ENCODE measurements at regions not wholly inside any gene's neighbourhood (a gene's known extent, or its start where the extent isn't known, plus 50 kb on each side); places are given as distances from the start of the nearest gene placed in this dataset.
"Not testable (repeated sequence)": the region's sequence is repeated elsewhere in the genome, so short reads cannot be mapped to it uniquely, and the experiment has no call there.

DNA sequence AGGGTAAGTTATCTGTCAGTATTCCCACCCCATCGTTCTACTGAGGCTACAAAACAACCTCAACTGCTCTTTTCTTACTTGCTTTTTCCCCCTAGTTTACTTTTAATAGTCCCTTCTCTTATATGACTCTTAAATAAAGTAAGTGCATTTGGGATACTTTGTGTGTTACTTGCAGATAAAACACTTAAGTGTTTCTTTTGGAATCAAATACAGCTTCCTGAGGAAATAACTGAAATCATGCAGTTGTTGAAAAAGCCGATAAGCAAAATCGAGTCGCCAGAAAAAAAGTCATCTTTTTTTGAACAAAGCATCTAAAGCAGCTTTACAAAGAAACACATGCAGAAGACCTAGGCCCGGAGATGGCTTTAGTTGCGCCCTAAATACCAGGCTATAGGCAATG is 53.5 kb upstream of the EPB41L4A start:
- no peak for FAIRE-seq

DNA sequence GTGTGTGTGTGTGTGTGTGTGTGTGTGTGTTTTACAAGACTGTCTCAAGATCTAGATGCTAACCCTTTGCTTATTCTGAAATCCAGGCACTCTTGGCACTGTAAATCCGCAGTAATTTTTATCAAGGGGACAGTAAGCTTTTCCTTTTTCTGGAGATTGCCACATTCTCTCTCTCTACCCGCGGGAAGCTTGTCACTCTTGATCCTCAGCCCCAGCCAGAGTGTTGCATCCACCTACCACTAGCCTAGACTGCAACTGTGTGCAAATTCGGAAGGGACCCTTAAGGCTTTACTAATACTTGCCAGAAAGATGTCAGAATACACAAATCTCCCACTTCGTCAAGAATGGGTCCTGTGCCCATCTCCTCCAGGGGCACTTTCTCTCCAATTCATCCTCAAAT is 54.9 kb upstream of the EPB41L4A start:
- no peak for FAIRE-seq

DNA sequence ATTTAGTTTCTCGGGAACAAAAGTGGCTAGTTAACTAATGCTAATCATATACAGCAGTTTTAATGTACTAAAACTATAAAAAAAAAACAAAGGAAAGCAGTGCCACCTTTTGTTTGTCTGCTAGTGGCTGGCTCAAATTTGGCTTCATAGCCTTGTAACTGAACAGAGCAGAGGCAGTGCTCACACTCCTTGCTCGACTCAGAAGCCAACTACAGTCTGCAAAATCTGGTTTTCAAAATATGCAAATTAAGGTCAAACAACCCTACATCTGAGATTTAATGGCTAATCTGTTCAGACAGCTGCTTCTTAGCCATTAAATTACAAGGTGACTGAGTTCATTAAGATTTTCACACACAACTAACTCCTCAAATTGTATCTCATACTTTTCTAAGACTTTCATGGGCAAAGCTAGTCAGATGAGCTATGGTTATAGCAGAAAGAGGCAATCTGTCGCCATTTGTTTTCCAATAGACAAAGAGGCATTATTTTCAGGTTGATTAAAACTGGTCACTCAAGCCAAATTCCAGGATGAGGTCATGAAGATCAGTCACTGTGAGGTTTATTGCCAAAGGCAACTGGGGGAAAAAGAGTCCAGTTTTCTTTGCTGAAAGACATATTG is 56.8 kb upstream of the EPB41L4A start:
- FAIRE-seq: peak; percentile 43

DNA sequence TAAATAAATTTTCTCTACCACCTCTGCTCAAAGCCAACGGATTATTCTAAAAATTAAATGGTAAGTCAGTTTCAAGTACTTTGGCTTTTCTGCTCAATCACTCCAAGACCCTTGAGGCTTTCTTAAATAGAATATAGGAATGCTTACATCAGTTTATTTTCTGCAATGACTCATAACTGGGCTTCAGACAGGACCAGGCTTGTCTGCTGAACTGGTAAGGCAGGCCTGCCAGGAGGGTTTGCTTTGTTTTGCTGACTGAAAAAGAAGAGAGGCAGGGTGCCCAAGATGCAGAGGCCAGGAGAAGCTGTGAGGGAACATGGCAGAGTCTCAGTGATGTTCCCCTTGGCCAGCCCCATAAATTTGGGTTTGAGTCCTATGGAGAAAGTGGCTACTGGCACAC is 60.3 kb upstream of the EPB41L4A start:
- no peak for FAIRE-seq

DNA sequence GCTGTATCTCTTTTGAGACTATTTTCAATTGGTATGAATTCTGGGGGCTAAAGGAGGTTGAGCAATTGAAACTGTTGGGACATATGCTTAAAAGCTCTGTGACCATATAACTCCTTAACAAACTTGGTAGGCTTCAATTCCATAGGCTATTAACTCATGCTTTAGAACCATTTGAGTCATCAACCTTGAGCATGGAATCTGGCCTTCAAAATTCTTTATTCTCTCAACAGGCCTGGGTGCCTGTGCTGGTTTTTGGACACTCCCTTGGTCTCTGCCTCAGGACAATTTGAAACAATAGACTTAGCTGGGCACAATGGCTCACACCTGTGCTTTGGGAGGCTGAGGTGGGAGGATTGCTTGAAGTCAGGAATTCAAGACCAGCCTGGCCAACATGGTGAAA is 61.4 kb upstream of the EPB41L4A start:
- FAIRE-seq: no peak

DNA sequence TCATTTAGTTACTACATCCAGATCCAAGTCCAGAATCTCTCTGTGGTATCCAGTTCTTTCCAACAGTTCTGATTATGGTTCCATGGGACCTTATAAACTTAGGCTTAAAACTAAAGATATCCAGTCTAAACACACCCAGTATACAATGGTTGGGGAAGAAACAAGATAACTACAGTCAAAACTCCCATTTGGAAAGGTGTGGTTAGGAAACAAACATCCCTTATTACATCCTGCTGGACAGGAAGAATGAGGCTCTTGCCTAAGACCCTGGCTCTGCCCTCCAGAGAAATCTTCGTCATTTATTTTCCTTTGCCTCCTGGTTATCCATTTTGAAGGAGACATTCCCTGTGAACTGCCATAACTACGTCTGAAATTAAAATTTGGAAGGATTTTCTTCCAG is 64.6 kb upstream of the EPB41L4A start:
- FAIRE-seq: no peak

DNA sequence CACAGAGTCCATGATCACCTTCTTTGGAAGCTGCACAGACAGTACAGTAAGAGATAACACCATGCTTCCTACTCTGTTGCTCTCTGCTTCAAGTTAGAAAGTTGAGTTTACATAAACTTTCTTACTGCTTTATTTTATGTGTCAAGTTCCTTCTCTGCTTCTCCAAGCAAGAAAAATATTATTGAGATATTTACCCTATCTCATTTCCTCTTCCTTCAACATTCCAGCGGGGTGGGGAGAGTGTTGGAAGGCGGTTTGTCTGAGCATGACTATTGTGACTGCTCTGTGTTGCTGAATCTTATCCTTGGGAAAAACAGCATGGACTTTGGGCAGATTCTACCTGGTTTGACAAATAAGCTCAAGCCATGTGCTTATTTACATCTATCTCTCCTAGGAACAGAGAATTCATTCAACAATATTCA is 66.9 kb upstream of the EPB41L4A start:
- no peak for FAIRE-seq

DNA sequence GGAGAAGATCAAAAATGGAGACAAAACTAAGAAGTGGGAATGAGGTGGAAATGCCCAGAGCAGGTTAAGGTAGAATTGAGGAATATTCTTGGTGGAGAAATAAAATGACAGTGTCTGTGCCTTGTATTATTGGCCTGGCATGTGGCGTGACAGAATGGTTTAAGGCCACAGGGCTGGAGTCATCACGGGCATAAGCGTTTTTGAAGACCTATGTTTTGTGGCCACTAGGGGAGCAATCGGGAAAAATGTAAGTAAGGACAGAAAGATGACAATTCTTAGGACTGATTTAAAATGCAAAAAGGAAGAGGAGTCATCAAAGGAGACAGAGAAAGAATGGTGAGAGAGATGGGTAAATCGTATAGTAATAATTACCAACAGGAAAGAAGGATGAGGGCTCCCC is 72.2 kb upstream of the EPB41L4A start:
- FAIRE-seq: no peak

DNA sequence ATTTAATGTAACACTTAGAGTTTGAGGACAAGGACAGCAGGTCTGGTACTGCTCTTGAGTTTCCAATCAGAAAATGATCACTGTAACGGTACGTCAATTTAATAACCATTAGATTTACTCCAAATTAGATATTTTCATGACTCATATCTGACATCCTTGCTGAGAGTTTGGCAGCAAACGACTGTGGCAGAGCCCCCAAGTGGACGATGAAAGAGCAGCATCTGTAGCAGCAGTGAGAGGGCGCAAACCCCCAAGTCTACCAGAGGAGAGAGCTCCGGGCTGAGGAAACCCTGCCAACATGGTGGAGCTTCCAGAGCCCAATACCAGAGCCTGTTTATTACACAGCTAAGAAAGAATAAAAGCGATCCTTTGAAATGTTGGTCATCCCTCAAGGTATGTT is 73.2 kb upstream of the EPB41L4A start:
- no peak for FAIRE-seq

DNA sequence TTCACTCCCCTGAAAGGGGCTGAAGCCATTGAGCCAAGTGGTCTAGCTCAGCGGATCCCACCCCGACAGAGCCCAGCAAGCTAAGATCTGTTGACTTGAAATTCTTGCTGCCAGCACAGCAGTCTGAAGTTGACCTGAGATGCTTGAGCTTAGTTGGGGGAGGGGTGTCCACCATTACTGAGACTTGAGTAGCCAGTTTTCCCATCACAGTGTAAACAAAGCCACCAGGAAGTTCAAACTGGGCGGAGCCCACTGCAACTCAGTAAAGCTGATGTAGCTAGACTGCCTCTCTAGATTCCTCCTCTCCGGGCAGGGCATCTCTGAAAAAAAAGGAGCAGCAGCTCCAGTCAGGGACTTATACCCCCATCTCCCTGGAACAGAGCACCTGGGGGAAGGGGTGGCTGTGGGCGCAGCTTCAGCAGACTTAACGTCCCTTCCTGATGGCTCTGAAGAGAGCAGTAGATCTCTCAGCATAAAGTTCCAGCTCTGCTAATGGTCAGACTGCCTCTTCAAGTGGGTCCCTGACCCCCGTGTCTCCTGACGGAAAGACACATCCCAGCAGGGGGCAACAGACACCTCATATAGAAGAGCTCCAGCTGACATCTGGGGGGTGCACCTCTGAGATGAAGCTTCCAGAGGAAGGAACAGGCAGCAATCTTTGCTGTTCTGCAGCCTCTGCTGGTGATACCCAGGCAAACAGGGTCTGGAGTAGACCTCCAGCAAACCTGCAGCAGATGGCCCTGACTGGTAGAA is 84.8 kb upstream of the EPB41L4A start:
- FAIRE-seq: not testable (repeated sequence)

DNA sequence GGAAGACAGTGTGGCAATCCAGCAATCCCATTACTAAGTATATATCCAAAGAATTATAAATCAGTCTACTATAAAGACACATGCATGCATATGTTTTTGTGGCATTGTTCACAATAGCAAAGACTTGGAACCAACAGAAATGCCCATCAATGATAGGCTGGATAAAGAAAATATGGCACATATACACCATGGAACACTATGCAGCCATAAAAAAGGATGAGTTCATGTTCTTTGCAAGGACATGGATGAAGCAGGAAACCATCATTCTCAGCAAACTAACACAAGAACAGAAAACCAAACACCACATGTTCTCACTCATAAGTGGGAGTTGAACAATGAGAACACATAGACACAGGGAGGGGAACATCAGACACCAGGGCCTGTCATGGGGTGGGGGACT is 90.0 kb upstream of the EPB41L4A start:
- not testable (repeated sequence) for FAIRE-seq

DNA sequence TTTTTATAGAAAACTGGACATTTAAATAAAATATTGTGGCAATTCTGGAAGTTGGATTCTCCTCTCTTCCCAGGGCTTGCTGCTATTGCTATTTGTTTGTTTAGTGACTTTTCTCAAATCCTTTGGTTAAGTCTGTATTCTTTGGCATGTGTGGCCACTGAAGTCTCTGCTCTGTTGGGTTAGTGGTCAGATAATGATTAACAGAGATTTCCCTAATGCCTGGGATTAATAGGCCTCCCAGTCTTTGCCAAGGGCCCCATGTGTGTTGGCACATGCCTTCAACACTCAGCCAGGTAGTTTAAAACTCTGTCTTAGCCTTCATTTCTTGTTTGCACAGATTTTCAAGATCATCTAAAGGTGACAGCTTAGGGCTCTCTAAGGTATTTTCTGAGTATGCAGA is 92.8 kb upstream of the EPB41L4A start:
- FAIRE-seq: no peak

DNA sequence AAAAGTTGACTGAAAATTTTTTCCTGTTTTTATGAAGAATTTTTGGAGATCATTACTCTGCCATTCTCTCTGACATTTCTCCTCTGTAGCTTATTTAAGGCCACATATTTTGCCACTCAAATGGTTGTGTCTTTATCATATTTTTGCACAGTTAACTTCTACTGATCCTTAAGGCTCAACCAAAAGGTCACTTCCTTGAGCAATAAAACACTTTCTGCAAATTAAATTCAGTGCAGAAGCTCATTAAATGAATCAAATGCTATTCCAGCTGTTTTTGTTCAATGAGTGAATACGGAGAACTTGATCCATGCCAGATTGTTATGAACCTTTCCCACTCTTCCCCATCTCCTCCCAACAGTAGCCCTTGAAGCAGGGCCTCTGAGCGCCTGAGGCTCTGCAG is 93.8 kb upstream of the EPB41L4A start:
- FAIRE-seq: no peak

DNA sequence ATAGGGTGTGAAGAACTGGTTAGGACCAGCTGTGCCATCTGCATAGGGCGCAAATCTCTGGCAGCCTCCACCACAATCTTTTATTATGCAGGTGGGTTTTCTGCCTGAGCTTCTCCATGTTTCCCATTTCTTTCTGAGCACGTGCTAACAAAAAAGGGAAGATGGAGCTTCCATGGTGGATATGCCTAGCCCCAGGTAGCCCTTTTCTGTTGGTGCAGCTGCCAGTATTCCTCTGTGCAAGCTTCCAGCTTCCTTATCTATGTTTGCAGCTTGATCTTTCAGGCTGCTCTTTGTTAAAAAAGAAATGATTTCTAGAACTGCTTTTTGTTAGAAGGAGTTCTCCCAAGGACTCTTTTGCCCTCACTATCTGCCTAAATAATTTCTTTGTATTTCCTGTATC is 95.0 kb upstream of the EPB41L4A start:
- no peak for FAIRE-seq

DNA sequence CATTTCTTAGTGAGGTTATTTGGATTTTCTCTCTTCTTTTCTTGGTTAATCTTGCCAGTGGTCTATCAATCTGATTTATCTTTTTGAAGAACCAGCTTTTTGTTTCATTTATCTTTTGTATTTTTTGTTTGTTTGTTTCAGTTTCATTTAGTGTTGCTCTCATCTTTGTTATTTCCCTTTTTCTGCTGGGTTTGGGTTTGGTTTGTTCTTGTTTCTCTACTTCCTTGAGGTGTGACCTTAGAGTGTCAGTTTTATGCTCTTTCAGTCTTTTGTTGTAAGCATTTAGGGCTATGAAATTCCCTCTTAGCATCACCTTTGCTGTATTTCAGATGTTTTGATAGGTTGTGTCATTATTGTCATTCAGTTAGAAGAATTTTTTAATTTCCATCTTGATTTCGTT is 101.4 kb upstream of the EPB41L4A start:
- not testable (repeated sequence) for FAIRE-seq

DNA sequence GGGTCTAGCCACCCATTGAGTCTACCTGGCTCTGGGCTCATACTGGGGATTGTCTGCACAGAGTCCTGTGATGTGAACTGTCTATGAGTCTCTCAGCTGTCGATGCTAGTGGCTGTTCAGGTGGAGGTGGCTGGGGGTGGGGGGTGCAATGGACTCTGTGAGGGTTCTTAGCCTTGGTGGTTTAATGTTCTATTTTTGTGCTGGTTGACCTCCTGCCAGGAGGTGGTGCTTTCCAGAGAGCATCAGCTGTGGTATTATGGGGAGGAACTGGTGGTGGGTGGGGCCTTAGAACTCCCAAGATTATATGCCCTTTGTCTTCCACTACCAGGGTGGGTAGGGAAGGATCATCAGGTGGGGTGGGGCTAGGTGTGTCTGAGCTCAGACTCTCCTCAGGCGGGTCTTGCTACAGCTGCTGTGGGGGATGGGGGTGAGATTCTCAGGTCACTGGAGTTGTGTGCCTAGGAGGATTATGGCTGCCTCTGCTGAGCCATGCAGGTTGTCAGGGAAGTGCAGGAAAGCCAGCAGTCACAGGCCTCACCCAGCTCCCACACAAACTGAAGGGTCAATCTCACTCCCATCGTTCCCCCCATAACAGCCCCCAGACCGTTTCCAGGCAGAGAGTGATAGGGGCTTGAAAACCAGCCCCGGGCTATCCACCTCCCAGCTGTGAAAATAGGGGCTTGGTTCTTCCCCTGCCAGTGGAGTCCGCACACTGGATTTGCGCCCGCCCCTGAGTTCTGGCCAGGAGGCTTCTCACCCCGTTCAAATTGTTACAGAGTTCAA is 104.0 kb upstream of the EPB41L4A start:
- not testable (repeated sequence) for FAIRE-seq

DNA sequence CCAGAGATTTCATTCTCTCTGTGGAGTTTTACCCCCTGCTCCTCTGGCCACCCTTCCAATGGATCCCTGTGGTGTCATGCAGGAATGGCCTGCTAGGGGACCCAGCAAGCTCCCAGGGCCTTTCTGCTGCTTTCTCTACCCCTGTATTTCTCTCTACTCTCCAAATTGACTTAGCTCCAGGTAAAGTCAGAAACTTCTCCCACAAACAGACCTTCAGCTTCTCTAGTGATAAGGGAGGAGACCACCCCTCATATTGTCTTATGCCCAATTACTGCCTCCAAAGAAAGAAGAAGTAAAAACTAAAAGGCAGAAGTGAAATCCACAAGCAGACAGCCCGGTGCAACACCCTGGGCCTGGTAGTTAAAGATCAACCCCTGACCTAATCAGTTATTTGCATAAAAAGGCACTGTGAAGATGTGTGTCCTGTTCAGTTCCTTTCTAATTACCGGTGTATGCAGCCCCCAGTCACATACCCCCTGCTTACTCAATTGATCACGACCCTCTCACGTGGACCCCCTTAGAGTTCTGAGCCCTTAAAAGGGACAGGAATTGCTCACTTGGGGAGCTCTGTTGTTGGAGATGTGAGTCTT is 104.7 kb upstream of the EPB41L4A start:
- FAIRE-seq: not testable (repeated sequence)

DNA sequence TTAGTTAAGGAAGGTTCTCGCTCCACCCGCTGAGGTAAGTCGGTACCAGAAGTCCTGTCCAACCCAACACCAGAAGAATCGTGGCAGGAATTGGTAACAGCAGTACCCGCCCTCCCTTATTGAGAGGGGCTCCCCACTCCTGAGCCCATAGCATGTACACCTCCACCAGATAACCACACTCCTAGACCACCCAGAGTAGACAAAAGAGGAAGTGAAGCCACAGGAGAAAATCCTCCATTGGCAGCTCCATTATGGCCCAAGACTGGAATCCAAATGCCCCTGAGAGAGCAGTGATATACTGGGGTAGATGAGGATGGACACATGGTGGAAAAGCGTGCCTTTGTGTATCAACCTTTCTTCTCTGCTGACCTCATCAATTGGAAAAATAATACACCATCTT is 106.1 kb upstream of the EPB41L4A start:
- no peak for FAIRE-seq

DNA sequence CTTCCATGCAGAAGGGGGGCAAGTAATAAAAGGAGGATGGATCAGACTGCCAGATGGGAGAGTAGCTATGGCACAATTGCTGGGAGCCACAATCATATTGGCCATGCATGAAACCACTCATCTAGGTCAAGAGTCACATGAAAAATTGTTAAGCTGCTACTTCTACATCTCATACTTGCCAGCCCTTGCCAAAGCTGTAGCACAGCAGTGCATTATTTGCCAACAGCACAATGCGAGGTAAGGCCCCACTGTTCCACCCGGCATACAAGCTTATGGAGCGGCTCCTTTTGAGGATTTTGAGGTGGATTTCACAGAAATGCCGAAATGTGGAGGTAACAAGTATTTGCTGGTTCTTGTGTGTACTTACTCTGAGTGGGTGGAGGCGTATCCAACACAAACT is 109.9 kb upstream of the EPB41L4A start:
- FAIRE-seq: no peak

DNA sequence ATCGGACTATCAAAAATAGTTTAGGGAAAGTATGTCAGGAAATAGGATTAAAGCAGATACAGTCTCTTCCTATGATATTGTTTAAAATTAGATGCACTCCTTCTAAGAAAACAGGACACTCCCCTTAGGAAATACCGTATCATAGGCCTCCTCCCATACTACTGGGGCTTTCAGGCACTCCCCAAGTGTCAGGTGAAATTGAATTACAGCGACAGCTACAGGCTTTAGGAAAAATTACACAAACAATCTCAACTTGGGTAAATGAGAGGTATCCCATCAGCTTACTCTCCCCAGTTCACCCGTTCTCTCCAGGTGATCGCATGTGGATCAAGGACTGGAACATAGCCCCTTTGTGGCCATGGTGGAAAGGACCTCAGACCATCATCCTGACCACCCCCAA is 110.4 kb upstream of the EPB41L4A start:
- no peak for FAIRE-seq

DNA sequence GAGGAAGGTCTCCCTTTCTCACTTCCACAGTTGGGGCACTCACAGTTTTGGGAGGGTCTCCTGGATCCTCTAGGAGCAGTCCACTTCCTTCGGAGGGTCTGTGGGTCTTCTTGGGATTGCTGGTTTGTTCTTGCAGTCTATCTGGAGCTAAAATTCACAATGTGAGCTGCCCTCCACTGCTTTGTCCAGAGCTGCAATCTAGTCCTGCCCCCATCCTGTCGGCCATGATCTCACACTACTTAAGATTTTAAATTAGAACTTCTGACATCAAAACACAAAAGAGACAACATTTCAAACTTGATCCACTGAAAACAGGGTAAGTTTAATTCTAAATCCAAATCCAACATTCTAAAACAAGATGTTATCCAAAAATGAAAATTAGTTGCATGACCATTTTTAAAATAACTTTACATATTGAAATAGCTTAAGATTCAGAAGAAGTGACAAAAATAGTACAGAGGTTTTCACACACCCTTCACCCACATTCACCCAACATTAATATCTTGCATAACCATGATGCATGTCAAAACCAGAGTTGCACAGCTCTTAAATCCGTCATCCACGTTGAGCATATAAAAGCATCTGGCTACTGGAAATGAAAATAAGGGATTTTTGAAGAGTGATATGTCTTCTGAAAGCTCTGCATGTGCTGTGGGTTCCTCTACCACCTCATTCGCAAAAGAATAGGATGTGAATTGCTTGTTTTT is 113.7 kb upstream of the EPB41L4A start:
- no peak for FAIRE-seq

DNA sequence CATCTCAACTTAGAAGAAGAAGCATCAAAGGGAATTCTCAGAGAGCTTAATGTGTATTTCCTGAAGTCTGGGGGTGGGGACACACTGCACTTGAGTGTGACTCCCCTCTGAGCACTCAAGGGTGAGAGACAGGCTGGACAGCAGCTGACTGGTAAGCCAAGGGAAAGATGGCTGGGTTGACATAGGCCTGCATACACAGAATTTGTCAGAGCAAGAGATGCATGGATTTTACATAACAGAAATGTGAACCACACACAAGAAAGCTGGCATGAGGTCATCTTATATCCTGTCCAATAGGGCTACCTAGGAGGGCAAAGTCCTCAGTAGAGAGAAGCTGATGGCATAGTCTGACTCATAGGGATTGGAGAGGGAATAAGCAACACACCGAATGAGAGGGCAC is 114.3 kb upstream of the EPB41L4A start:
- FAIRE-seq: peak; percentile 81

DNA sequence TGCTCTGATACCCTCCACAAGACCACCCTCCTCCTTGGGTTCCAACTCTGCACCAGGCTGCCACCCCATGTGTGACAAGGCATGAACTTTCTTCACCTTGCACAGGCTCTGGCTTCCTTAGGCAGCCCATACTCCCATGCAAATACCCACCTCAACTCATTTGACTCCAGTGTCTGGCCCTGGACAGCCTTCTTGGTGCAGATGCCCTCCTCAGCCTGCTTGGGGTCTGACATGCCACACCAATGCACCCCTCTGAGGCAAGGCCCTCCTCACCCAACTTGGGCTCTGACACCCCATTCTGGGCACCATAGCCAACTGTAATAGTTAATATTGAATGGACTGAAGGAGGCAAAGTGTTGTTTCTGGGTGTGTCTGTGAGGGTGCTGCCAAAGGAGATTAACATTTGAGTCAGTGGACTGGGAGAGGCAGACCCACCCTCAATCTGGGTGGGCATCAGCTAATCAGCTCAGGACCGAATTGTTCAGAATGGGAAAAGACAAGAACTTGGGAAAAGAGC is 115.0 kb upstream of the EPB41L4A start:
- FAIRE-seq: no peak

All from islet of Langerhans (tissue), 1 donor.